ENCODE measurements at regions not wholly inside any gene's neighbourhood (a gene's known extent, or its start where the extent isn't known, plus 50 kb on each side); places are given as distances from the start of the nearest gene placed in this dataset.

GRCh38 chr20:60494476-60494875, 536.3 kb downstream of the CDH26 start:
- FAIRE-seq = no peak
- Histone ChIP-seq H3K27me3 (replicated peaks in 1 of 4; ENCODE audit: control insufficient read depth in 3 of 4, extremely low read depth in 1 of 4, insufficient read depth in 3 of 4, low read length in 3 of 4) (peaks cover 0 to 2% (median 2%) of the 10 kb centered on the region in 4 experiments; a peak in 3 of 7 replicates), H3K9me3 (ENCODE audit: insufficient read depth in 2 of 2, low read depth in 1 of 2, low read length in 1 of 2) (no peaks in the 10 kb centered on the region), H4K91ac (replicated peaks; ENCODE audit: insufficient read length, low read length) (no peak overlapping the region), H2BK20ac (ENCODE audit: low read length) (no peak overlapping the region), H2BK12ac (ENCODE audit: low read depth, low read length) (no peak overlapping the region), H3K4me2 (ENCODE audit: insufficient read depth in 1 of 2, low read depth in 2 of 2, low read length in 2 of 2) (no peak overlapping the region), H3K14ac (ENCODE audit: insufficient read length) (no peak overlapping the region), H4K20me1 (replicated peaks in 1 of 2; ENCODE audit: control insufficient read depth in 1 of 2, insufficient read depth in 2 of 2, low read length in 2 of 2) (no peaks in the 10 kb centered on the region), H3K23ac (ENCODE audit: insufficient read length) (no peak overlapping the region), H2BK120ac (replicated peaks; ENCODE audit: low read depth, low read length) (no peak overlapping the region), H2AFZ (ENCODE audit: low read length) (no peak overlapping the region), H3K4ac (replicated peaks; ENCODE audit: insufficient read length, low read depth, low read length) (no peak overlapping the region), H2BK5ac (ENCODE audit: low read depth, low read length) (no peak overlapping the region), H4K5ac (ENCODE audit: insufficient read length, low read depth, low read length) (no peak overlapping the region), H3K79me1 (ENCODE audit: low read depth, low read length) (no peaks in the 10 kb centered on the region), H3K36me3 (ENCODE audit: control insufficient read depth in 2 of 4, insufficient read depth in 4 of 4, low read length in 3 of 4) (no peaks in the 10 kb centered on the region), H3K18ac (ENCODE audit: extremely low read depth, low read length) (no peak overlapping the region), H3K4me3 (ENCODE audit: extremely low read depth in 1 of 4, insufficient read depth in 2 of 4, low read depth in 3 of 4, low read length in 4 of 4) (no peak overlapping the region), H3K56ac (replicated peaks; ENCODE audit: insufficient read length, low read depth, low read length) (no peak overlapping the region), H3K4me1 (replicated peaks in 1 of 4; ENCODE audit: control insufficient read depth in 3 of 4, insufficient read depth in 4 of 4, low read length in 3 of 4) (peaks cover 0 to 2% (median 0%) of the 10 kb centered on the region in 4 experiments; a peak in 1 of 7 replicates), H2BK15ac (ENCODE audit: low read length) (no peak overlapping the region), H3K9ac (replicated peaks in 1 of 4; ENCODE audit: extremely low read depth in 1 of 4, low read depth in 3 of 4, low read length in 3 of 4) (no peak overlapping the region), H3K79me2 (ENCODE audit: control insufficient read depth in 1 of 2, insufficient read depth in 2 of 2, low read length in 2 of 2) (no peaks in the 10 kb centered on the region), H2AK5ac (ENCODE audit: low read depth, low read length) (no peak overlapping the region), H4K8ac (ENCODE audit: extremely low read depth, insufficient read depth, low read length) (no peak overlapping the region), H3K23me2 (ENCODE audit: low read depth, low read length) (no peaks in the 10 kb centered on the region), H3K27ac (ENCODE audit: low read depth, low read length) (no peak overlapping the region)
- TF ChIP-seq EP300 (IDR thresholded peaks at IDR 0.05; ENCODE audit: borderline replicate concordance in 1 of 2, low read depth in 2 of 2, low read length in 2 of 2) (no peak), GABPA (IDR thresholded peaks at IDR 0.05; ENCODE audit: borderline replicate concordance, insufficient read depth, low read length) (no peak), SRF (IDR thresholded peaks at IDR 0.05; ENCODE audit: low read depth, low read length) (no peak), CBX5 (IDR thresholded peaks at IDR 0.05; ENCODE audit: low read depth, low read length) (no peak), CBX8 (IDR thresholded peaks at IDR 0.05; ENCODE audit: borderline replicate concordance, low read depth, low read length) (no peak)
- ChIA-PET POLR2A (ENCODE audit: partially characterized antibody) (no interaction called here), CTCF (ENCODE audit: partially characterized antibody) (no interaction called here)
- 95% methylated on average over 3 of the region's 3 CpGs; no CpG with 5 or more reads in 1 of the 2 experiments for WGBS, 2 experiments (ENCODE audit: extremely low coverage in 1 of 2, insufficient coverage in 1 of 2, insufficient read length in 1 of 2, insufficient replicate concordance in 2 of 2, low coverage in 1 of 2, low lambda C conversion rate in 2 of 2, missing lambda C conversion rate in 1 of 2)
- DNase-seq (ENCODE audit: low read depth in 1 of 2, low spot score in 2 of 2) = no peak

All from H1 (cell line).